Endothelial cell of umbilical vein (primary cell): ENCODE measurements at regions not wholly inside any gene's neighbourhood (a gene's known extent, or its start where the extent isn't known, plus 50 kb on each side); places are given as distances from the start of the nearest gene placed in this dataset.

Experiments used
- EZH2 ChIP-seq: IDR thresholded peaks from 2 replicates; pipeline ENCODE4 v1.6.1; 2012; ENCODE audit warnings: borderline replicate concordance, low read depth, mild to moderate bottlenecking, moderate library complexity, low read length, inconsistent platforms; ENCODE audit not compliant: severe bottlenecking
- FOS ChIP-seq: IDR thresholded peaks from 2 replicates; pipeline ENCODE4 v1.6.1; 2011; ENCODE audit warnings: mild to moderate bottlenecking, low read length, moderate library complexity, borderline replicate concordance; ENCODE audit not compliant: insufficient read depth
- GATA2 ChIP-seq: IDR thresholded peaks from 2 replicates; pipeline ENCODE4 v1.7.0; 2011; ENCODE audit warnings: low read depth, mild to moderate bottlenecking, moderate library complexity, mixed read lengths, low read length; ENCODE audit not compliant: insufficient read length, insufficient read depth
- MYC ChIP-seq: IDR thresholded peaks from one replicate; pipeline ENCODE4 v1.6.1; 2011; ENCODE audit warnings: mild to moderate bottlenecking, low read depth, low read length
- POLR2A ChIP-seq: IDR thresholded peaks from 2 replicates; pipeline ENCODE4 v1.6.1; 2012; ENCODE audit warnings: low read depth, mild to moderate bottlenecking, control low read depth, low read length
- POLR2AphosphoS5 ChIP-seq: IDR thresholded peaks from 2 replicates; pipeline ENCODE4 v1.6.1; 2012; ENCODE audit warnings: low read depth, mild to moderate bottlenecking, control low read depth, low read length, moderate library complexity; ENCODE audit not compliant: insufficient read depth
- TF ChIP-seq, protein P1 (sequence below), 2 donors: IDR thresholded peaks; 1 replicate in 1 of 2; 2 replicates in 1 of 2; pipeline ENCODE4 v1.5.1; 2011; ENCODE audit warnings: low read length in 2 of 2, mild to moderate bottlenecking in 2 of 2, moderate library complexity in 2 of 2, control low read depth in 1 of 2, inconsistent platforms in 1 of 2, low read depth in 1 of 2; ENCODE audit not compliant: insufficient read depth in 1 of 2; ENCODE audit errors: extremely low read depth in 1 of 2

DNA sequence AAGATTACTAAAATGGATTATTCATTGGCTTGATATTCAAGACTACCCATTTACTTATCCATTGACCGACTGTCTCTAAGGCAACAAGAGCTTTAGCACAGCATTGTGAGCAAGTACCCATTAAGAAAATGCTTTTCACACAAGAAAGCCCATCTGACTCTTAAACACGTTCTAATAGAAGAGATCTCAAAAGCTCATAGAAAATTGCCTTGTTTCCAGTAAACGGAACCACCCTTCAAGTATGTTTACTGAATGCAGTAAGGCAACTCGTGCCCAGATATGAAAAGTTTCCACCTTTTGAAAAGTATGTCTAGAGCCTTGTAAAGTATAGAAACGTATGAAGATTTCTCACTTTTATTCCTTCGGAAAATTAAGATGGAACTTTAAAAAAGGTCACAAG lies 655.3 kb upstream of the ALCAM start:
- TF ChIP-seq, protein P1, sequence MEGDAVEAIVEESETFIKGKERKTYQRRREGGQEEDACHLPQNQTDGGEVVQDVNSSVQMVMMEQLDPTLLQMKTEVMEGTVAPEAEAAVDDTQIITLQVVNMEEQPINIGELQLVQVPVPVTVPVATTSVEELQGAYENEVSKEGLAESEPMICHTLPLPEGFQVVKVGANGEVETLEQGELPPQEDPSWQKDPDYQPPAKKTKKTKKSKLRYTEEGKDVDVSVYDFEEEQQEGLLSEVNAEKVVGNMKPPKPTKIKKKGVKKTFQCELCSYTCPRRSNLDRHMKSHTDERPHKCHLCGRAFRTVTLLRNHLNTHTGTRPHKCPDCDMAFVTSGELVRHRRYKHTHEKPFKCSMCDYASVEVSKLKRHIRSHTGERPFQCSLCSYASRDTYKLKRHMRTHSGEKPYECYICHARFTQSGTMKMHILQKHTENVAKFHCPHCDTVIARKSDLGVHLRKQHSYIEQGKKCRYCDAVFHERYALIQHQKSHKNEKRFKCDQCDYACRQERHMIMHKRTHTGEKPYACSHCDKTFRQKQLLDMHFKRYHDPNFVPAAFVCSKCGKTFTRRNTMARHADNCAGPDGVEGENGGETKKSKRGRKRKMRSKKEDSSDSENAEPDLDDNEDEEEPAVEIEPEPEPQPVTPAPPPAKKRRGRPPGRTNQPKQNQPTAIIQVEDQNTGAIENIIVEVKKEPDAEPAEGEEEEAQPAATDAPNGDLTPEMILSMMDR (IDR thresholded peaks at IDR 0.05; ENCODE audit: extremely low read depth in 1 of 2, insufficient read depth in 1 of 2, low read depth in 1 of 2, low read length in 2 of 2): no peak
- TF ChIP-seq POLR2AphosphoS5 (no peak), EZH2 (no peak), POLR2A (no peak), MYC (no peak), GATA2 (no peak), FOS (no peak)
